Astrocyte (in vitro differentiated cells and primary cell): ENCODE measurements at regions not wholly inside any gene's neighbourhood (a gene's known extent, or its start where the extent isn't known, plus 50 kb on each side); places are given as distances from the start of the nearest gene placed in this dataset.
"Not testable (repeated sequence)": the region's sequence is repeated elsewhere in the genome, so short reads cannot be mapped to it uniquely, and the experiment has no call there.

Source experiments
- DNase-seq: peaks from one replicate; pipeline ENCODE4 v3.0.0-alpha.2; 2010; ENCODE audit warnings: low read depth
- FAIRE-seq: peaks from 2 replicates; lab custom pipeline; 2011; peaks lifted over from hg19 to GRCh38; lab: Jason Lieb, UNC
- H2AFZ ChIP-seq: 2 replicates; pipeline ENCODE4 v1.6.0; 2012; ENCODE audit warnings: low read depth, low read length, inconsistent platforms
- H3K27ac ChIP-seq: 2 replicates; pipeline ENCODE4 v1.5.1; 2011; ENCODE audit warnings: low read depth, low read length, inconsistent platforms
- H3K27me3 ChIP-seq: 2 replicates; pipeline ENCODE4 v1.6.0; 2011; ENCODE audit warnings: low read length, inconsistent platforms; ENCODE audit not compliant: insufficient read depth
- H3K36me3 ChIP-seq: 2 replicates; pipeline ENCODE4 v1.5.1; 2011; ENCODE audit warnings: low read length, inconsistent platforms; ENCODE audit not compliant: insufficient read depth
- H3K4me1 ChIP-seq: 2 replicates; pipeline ENCODE4 v1.5.1; 2011; ENCODE audit warnings: low read length, inconsistent platforms; ENCODE audit not compliant: insufficient read depth
- H3K4me2 ChIP-seq: 2 replicates; pipeline ENCODE4 v1.6.0; 2012; ENCODE audit warnings: low read length, inconsistent platforms
- H3K4me3 ChIP-seq: 2 replicates; pipeline ENCODE4 v1.5.1; 2011; ENCODE audit warnings: low read depth, mild to moderate bottlenecking, low read length, inconsistent platforms; ENCODE audit not compliant: insufficient read depth
- H3K79me2 ChIP-seq: 2 replicates; pipeline ENCODE4 v1.6.0; 2012; ENCODE audit warnings: mild to moderate bottlenecking, low read length, inconsistent platforms; ENCODE audit not compliant: insufficient read depth
- H3K9ac ChIP-seq: 2 replicates; pipeline ENCODE4 v1.6.0; 2012; ENCODE audit warnings: mild to moderate bottlenecking, low read length, inconsistent platforms
- H3K9me3 ChIP-seq: 2 replicates; pipeline ENCODE4 v1.5.1; 2012; ENCODE audit warnings: low read depth, mild to moderate bottlenecking, low read length, inconsistent platforms; ENCODE audit not compliant: insufficient read depth
- H4K20me1 ChIP-seq: 2 replicates; pipeline ENCODE4 v1.6.0; 2012; ENCODE audit warnings: low read length, inconsistent platforms; ENCODE audit not compliant: insufficient read depth
- H3K27ac Mint-ChIP-seq: one replicate; pipeline ENCODE4 v1.8.0; 2021; ENCODE audit warnings: mild to moderate bottlenecking, mixed read lengths; ENCODE audit not compliant: unreplicated experiment
- H3K27me3 Mint-ChIP-seq: one replicate; pipeline ENCODE4 v1.8.0; 2021; ENCODE audit warnings: low read depth, mixed read lengths; ENCODE audit not compliant: unreplicated experiment
- H3K36me3 Mint-ChIP-seq: one replicate; pipeline ENCODE4 v1.8.0; 2021; ENCODE audit warnings: low read depth, mixed read lengths; ENCODE audit not compliant: unreplicated experiment
- H3K4me1 Mint-ChIP-seq: one replicate; pipeline ENCODE4 v1.8.0; 2021; ENCODE audit warnings: low read depth, mixed read lengths; ENCODE audit not compliant: unreplicated experiment
- H3K4me3 Mint-ChIP-seq: one replicate; pipeline ENCODE4 v1.8.0; 2021; ENCODE audit warnings: mild to moderate bottlenecking, moderate library complexity, mixed read lengths; ENCODE audit not compliant: unreplicated experiment
- H3K9me3 Mint-ChIP-seq: one replicate; pipeline ENCODE4 v1.8.0; 2021; ENCODE audit warnings: mild to moderate bottlenecking, mixed read lengths; ENCODE audit not compliant: unreplicated experiment

DNA sequence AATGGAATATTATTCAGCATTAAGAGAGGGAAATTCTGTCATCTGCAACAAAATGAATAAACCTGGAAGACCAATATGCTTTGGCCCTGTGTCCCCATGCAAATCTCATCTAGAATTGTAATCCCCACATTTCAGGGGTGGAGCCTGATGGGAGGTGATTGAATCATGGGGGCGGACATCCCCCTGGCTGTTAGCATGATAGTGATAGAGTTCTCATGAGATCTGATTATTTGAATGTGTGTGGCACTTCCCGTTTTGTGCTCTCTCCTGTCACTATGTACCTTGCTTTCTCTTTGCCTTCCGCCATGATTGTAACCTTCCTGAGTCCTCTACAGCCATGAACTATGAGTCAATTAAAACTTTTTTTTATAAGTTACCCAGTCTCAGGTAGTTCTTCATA is 83.7 kb upstream of the C1QTNF3 start:
- H3K27me3 ChIP-seq, H4K20me1 ChIP-seq, H3K4me1 Mint-ChIP-seq, H3K27me3 Mint-ChIP-seq, H3K4me3 ChIP-seq, H3K36me3 ChIP-seq, H3K27ac ChIP-seq, H3K9ac ChIP-seq, H3K9me3 Mint-ChIP-seq, H3K79me2 ChIP-seq, FAIRE-seq, H3K4me3 Mint-ChIP-seq, H3K9me3 ChIP-seq, H3K4me2 ChIP-seq, H3K27ac Mint-ChIP-seq, DNase-seq, H2AFZ ChIP-seq, H3K36me3 Mint-ChIP-seq, H3K4me1 ChIP-seq: not testable (repeated sequence)

DNA sequence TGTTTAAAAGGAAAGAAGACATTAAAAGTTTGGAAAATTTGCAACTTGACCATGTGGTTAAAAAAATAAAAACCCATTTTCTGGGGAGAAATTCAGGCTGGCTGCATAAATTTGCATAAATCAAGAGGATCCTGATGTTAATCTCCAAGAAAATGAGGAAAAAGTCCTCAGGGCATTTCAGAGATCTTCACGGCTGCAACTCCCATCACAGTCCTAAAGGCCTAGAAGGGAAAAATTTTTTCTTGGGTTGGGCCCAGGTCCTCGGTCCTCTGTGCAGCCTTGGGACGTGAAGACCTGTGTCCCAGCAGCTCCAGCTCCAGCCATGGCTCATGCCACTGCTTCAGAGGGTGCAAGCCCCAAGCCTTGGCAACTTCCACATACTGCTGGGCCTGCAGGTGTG is 84.8 kb upstream of the C1QTNF3 start:
- not testable (repeated sequence) for H3K79me2 ChIP-seq, H3K9me3 ChIP-seq, H3K4me3 Mint-ChIP-seq, H3K36me3 ChIP-seq, H3K27ac ChIP-seq, H3K36me3 Mint-ChIP-seq, H3K9ac ChIP-seq, H3K27me3 ChIP-seq, H4K20me1 ChIP-seq, FAIRE-seq, H3K4me3 ChIP-seq, DNase-seq, H3K27me3 Mint-ChIP-seq, H3K4me1 ChIP-seq, H3K27ac Mint-ChIP-seq, H3K9me3 Mint-ChIP-seq, H3K4me1 Mint-ChIP-seq, H2AFZ ChIP-seq, H3K4me2 ChIP-seq

DNA sequence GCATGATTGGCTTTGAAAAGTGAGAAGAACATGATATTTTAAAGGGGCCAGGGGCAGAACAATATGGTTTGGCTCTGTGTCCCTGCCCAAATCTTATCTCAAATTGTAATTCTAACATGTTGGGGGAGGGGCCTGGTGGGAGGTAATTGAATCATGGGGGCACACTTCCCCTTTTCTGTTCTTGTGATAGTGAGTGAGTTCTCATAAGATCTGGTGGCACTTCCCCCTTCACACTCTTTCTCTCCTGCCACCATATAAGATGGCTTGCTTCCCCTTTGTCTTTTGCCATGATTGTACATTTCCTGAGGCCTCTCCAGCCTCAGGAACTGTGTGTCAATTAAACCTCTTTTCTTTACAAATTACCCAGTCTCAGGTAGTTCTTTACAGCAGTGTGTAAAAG is 85.9 kb upstream of the C1QTNF3 start:
- not testable (repeated sequence) for H3K36me3 ChIP-seq, H3K9me3 Mint-ChIP-seq, H3K4me1 Mint-ChIP-seq, H4K20me1 ChIP-seq, H3K9ac ChIP-seq, H3K27ac Mint-ChIP-seq, H3K4me3 Mint-ChIP-seq, H3K27me3 Mint-ChIP-seq, H2AFZ ChIP-seq, H3K79me2 ChIP-seq, H3K27me3 ChIP-seq, H3K36me3 Mint-ChIP-seq, H3K9me3 ChIP-seq, DNase-seq, H3K4me3 ChIP-seq, H3K4me2 ChIP-seq, H3K27ac ChIP-seq, H3K4me1 ChIP-seq, FAIRE-seq

DNA sequence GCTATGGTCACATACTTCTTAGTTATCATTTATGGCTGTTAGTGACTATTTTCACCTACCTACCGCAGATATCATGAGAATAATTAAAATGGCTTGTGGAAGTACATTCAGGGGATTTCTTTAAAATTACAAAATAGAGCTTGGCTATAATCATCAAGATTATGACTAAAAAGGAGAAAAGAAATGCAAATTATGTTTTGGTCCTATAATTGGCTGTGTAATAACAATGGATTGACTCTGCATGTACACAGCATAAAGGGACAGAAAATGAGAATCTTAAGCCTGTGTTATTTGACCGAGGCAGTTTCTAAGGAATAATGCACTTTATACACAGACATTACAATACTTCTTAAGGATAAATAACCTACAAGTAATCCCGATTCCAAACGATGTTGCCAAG is 112.0 kb upstream of the C1QTNF3 start:
- not testable (repeated sequence) for H3K36me3 Mint-ChIP-seq, H3K9ac ChIP-seq, H3K36me3 ChIP-seq, H3K27ac Mint-ChIP-seq, H3K9me3 Mint-ChIP-seq, DNase-seq, H2AFZ ChIP-seq, H3K27me3 ChIP-seq, H3K9me3 ChIP-seq, H3K4me2 ChIP-seq, H3K27ac ChIP-seq, H3K4me3 ChIP-seq, H3K4me3 Mint-ChIP-seq, FAIRE-seq, H4K20me1 ChIP-seq, H3K4me1 ChIP-seq, H3K27me3 Mint-ChIP-seq, H3K4me1 Mint-ChIP-seq, H3K79me2 ChIP-seq

DNA sequence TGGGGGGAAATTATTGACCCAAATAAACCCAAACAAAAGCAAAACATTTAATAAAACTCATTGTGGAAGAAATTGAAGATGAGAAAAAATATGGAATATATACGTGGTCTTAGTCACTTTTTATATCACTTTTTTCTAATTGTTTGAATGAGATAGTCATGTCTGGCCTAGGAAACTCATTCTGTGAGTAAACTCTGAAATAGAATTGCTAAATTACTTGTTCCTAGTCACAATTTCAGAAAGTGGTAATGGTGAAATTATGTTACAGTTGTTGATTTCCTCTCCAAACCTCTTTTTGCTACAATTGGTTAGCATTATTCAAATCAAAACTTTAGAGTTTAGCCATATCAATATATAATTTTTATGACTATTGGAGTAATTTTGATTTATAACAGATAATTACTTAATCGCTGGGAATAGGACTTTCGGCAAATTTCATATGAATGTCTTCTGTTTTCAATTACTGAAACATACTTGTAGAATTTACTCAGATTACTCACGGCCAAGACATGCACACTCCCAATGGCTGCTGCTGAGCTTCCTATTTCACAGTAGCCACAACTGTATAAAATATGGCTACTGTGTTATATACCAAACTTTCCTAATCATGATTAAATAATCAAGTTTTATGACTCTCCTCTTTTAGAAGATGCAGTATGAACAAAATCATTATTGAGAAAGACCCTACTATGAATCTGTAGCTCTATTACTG is 113.8 kb upstream of the C1QTNF3 start:
- not testable (repeated sequence) for H3K36me3 ChIP-seq, H3K27me3 ChIP-seq, H3K4me1 Mint-ChIP-seq, H3K9ac ChIP-seq, FAIRE-seq, H3K4me2 ChIP-seq, H3K27ac Mint-ChIP-seq, H3K27me3 Mint-ChIP-seq, H3K4me3 Mint-ChIP-seq, H2AFZ ChIP-seq, H3K79me2 ChIP-seq, H3K9me3 Mint-ChIP-seq, H3K9me3 ChIP-seq, H4K20me1 ChIP-seq, H3K4me3 ChIP-seq, H3K27ac ChIP-seq, H3K4me1 ChIP-seq, H3K36me3 Mint-ChIP-seq
- DNase-seq, result peak; percentile 12

DNA sequence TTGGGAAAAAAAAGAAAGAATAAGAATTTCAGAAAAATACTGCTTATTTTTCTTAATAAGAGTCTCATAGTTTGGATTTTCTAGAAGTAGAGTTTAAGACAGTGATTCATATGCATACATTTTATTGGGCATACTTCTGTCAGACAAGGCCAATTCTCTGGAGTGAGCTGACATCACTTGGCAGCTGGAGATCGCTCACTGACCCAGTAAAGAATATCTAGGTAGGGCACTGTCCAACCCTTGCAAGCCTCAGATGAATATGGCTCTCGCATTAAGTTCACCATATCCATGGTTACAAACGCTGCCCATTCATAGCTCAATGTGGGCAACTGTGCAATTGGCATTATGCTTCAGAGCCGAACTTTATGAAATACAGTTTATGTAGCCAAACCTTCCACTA is 117.9 kb upstream of the C1QTNF3 start:
- not testable (repeated sequence) for H3K4me2 ChIP-seq, H3K27me3 ChIP-seq, H3K36me3 Mint-ChIP-seq, H4K20me1 ChIP-seq, H3K27me3 Mint-ChIP-seq, H2AFZ ChIP-seq, H3K27ac ChIP-seq, H3K36me3 ChIP-seq, H3K9ac ChIP-seq, DNase-seq, H3K9me3 ChIP-seq, H3K4me3 Mint-ChIP-seq, H3K4me3 ChIP-seq, H3K9me3 Mint-ChIP-seq, H3K4me1 ChIP-seq, H3K79me2 ChIP-seq, H3K27ac Mint-ChIP-seq, H3K4me1 Mint-ChIP-seq, FAIRE-seq
